Colonic mucosa (tissue), 4 donors: ENCODE measurements at regions not wholly inside any gene's neighbourhood (a gene's known extent, or its start where the extent isn't known, plus 50 kb on each side); places are given as distances from the start of the nearest gene placed in this dataset.

Experiments
- DNase-seq: peaks from one replicate; pipeline ENCODE4 v3.0.0-alpha.2; 2020
- H3K27ac ChIP-seq: fragments of 200-600 bp; one replicate; pipeline ENCODE4 v1.8.0; 2021
- H3K27me3 ChIP-seq: fragments of 200-600 bp; one replicate; pipeline ENCODE4 v1.8.0; 2021
- H3K36me3 ChIP-seq: fragments of 200-600 bp; one replicate; pipeline ENCODE4 v1.8.0; 2021
- H3K4me1 ChIP-seq: fragments of 200-600 bp; one replicate; pipeline ENCODE4 v1.8.0; 2021; ENCODE audit warnings: mild to moderate bottlenecking
- H3K4me3 ChIP-seq: fragments of 200-600 bp; one replicate; pipeline ENCODE4 v1.8.0; 2021
- H3K9ac ChIP-seq, 2 donors: one replicate each; pipeline ENCODE4 v1.7.0; 2013; ENCODE audit warnings: control low read depth in 2 of 2, low read depth in 2 of 2, low read length in 2 of 2
- H3K9me3 ChIP-seq: fragments of 200-600 bp; one replicate; pipeline ENCODE4 v1.8.0; 2021
- CTCF ChIP-seq: fragments of 200-600 bp; IDR thresholded peaks from one replicate; pipeline ENCODE4 v1.8.0; 2022; ENCODE audit warnings: antibody characterized with exemption, mild to moderate bottlenecking
- intact Hi-C: fragments of 100-400 bp; cut with DNase I; formaldehyde crosslinking; loops from one replicate; pipeline ENCODE4 v1.14.1; 2022
- donor health status: healthy.
- donor health status: DM: no; HTN: no; CAD: no.
- donor health status: DM: no; HTN: no; CAD: no.

GRCh38 chr1:59142311-59143132, 154.4 kb upstream of the FGGY start:
- no peaks in the 10 kb centered on the region for H3K9me3 ChIP-seq
- TF ChIP-seq CTCF, result no peak
- H3K27me3 ChIP-seq, result no peaks in the 10 kb centered on the region
- intact Hi-C loops, result no loop called here
- H3K36me3 ChIP-seq, result no peaks in the 10 kb centered on the region
- no peaks in the 10 kb centered on the region for H3K4me1 ChIP-seq
- no peak overlapping the region for H3K27ac ChIP-seq
- no peak overlapping the region for H3K9ac ChIP-seq
- no peak overlapping the region for H3K4me3 ChIP-seq
- no peak for DNase-seq

- Histone ChIP-seq H3K4me1 (no peaks in the 10 kb centered on the region), H3K9ac (no peak overlapping the region), H3K9me3 (no peaks in the 10 kb centered on the region), H3K36me3 (no peaks in the 10 kb centered on the region), H3K27ac (no peak overlapping the region), H3K27me3 (no peaks in the 10 kb centered on the region), H3K4me3 (no peak overlapping the region)
- no peak for DNase-seq
- intact Hi-C loops, result no loop called here
- no peak for TF ChIP-seq CTCF
Measured at GRCh38 chr1:59143133-59143487, 153.8 kb upstream of the FGGY start.

GRCh38 chr1:59143811-59144210, 153.1 kb upstream of the FGGY start:
- H3K9me3 ChIP-seq, result no peaks in the 10 kb centered on the region
- H3K4me3 ChIP-seq, result no peak overlapping the region
- no peak overlapping the region for H3K9ac ChIP-seq
- no peaks in the 10 kb centered on the region for H3K27me3 ChIP-seq
- TF ChIP-seq CTCF, result no peak
- H3K27ac ChIP-seq, result no peak overlapping the region
- no peaks in the 10 kb centered on the region for H3K4me1 ChIP-seq
- no peaks in the 10 kb centered on the region for H3K36me3 ChIP-seq
- no peak for DNase-seq
- intact Hi-C loops, result no loop called here

GRCh38 chr1:59144959-59145358, 151.9 kb upstream of the FGGY start:
- intact Hi-C loops, result no loop called here
- DNase-seq, result no peak

GRCh38 chr1:59146056-59146455, 150.8 kb upstream of the FGGY start:
- Histone ChIP-seq H3K4me1 (no peaks in the 10 kb centered on the region), H3K9me3 (no peaks in the 10 kb centered on the region), H3K9ac (no peak overlapping the region), H3K27ac (no peak overlapping the region), H3K36me3 (no peaks in the 10 kb centered on the region), H3K4me3 (no peak overlapping the region), H3K27me3 (no peaks in the 10 kb centered on the region)
- DNase-seq, result no peak
- intact Hi-C loops, result no loop called here
- TF ChIP-seq CTCF, result no peak

More at GRCh38 chr1:59144959-59145358, 151.9 kb upstream of the FGGY start:
- Histone ChIP-seq H3K9me3 (no peaks in the 10 kb centered on the region), H3K36me3 (no peaks in the 10 kb centered on the region), H3K27me3 (no peaks in the 10 kb centered on the region), H3K4me3 (no peak overlapping the region), H3K9ac (no peak overlapping the region), H3K4me1 (no peaks in the 10 kb centered on the region), H3K27ac (no peak overlapping the region)
- no peak for TF ChIP-seq CTCF
